H1 (cell line): ENCODE measurements at regions not wholly inside any gene's neighbourhood (a gene's known extent, or its start where the extent isn't known, plus 50 kb on each side); places are given as distances from the start of the nearest gene placed in this dataset.

ENCODE experiments used
- CTCF ChIA-PET: fragments of 300-600 bp; sonication (Branson Sonifier 250); formaldehyde crosslinking; loops from one replicate; lab custom pipeline; 2021; ENCODE audit not compliant: partially characterized antibody; lab: Charles Lee
- POLR2A ChIA-PET: fragments of 300-600 bp; sonication (Branson Sonifier 250); formaldehyde crosslinking; loops from one replicate; lab custom pipeline; 2021; ENCODE audit warnings: inconsistent platforms; ENCODE audit not compliant: partially characterized antibody; lab: Charles Lee
- DNase-seq, 2 experiments: peaks; one replicate each; pipeline versions ENCODE4 v3.0.0 to v3.0.0-alpha.2; 2010 to 2022; ENCODE audit warnings: low spot score in 2 of 2, low read depth in 1 of 2, mixed read lengths in 1 of 2
- FAIRE-seq: peaks from 2 replicates; lab custom pipeline; 2011; peaks lifted over from hg19 to GRCh38; lab: Jason Lieb, UNC
- H2AFZ ChIP-seq: 2 replicates; pipeline ENCODE4 v1.8.1; 2012; ENCODE audit warnings: low read length, inconsistent platforms
- H2AK5ac ChIP-seq: 2 replicates; pipeline ENCODE4 v1.6.1; 2013; ENCODE audit warnings: low read depth, low read length
- H2BK120ac ChIP-seq: replicated peaks from 2 replicates; pipeline ENCODE3; 2013; ENCODE audit warnings: low read depth, low read length, inconsistent platforms
- H2BK12ac ChIP-seq: 2 replicates; pipeline ENCODE4 v1.6.1; 2013; ENCODE audit warnings: low read depth, low read length
- H2BK15ac ChIP-seq: 2 replicates; pipeline ENCODE4 v1.6.1; 2013; ENCODE audit warnings: low read length
- H2BK20ac ChIP-seq: 2 replicates; pipeline ENCODE4 v1.6.1; 2013; ENCODE audit warnings: low read length
- H2BK5ac ChIP-seq: 2 replicates; pipeline ENCODE4 v1.6.1; 2013; ENCODE audit warnings: low read depth, low read length
- H3K14ac ChIP-seq: 2 replicates; pipeline ENCODE4 v1.6.1; 2013; ENCODE audit warnings: inconsistent platforms; ENCODE audit not compliant: insufficient read length
- H3K18ac ChIP-seq: 2 replicates; pipeline ENCODE4 v1.6.1; 2013; ENCODE audit warnings: low read length; ENCODE audit errors: extremely low read depth
- H3K23ac ChIP-seq: 2 replicates; pipeline ENCODE4 v1.6.1; 2013; ENCODE audit warnings: inconsistent platforms; ENCODE audit not compliant: insufficient read length
- H3K23me2 ChIP-seq: 2 replicates; pipeline ENCODE4 v1.6.1; 2013; ENCODE audit warnings: low read depth, low read length
- H3K27ac ChIP-seq: 2 replicates; pipeline ENCODE4 v1.6.1; 2011; ENCODE audit warnings: low read depth, low read length, inconsistent platforms
- H3K27me3 ChIP-seq, 4 experiments: replicated peaks in 1 of 4; 1 replicate in 1 of 4; 2 replicates in 3 of 4; pipeline versions ENCODE4 v1.6.1 to v1.8.1; 2011 to 2013; ENCODE audit warnings: low read length in 3 of 4, mild to moderate bottlenecking in 3 of 4, inconsistent platforms in 2 of 4, mixed read lengths in 2 of 4, moderate library complexity in 1 of 4; ENCODE audit not compliant: control insufficient read depth in 3 of 4, insufficient read depth in 3 of 4; ENCODE audit errors: extremely low read depth in 1 of 4
- H3K36me3 ChIP-seq, 4 experiments: 2 replicates each; pipeline versions ENCODE4 v1.6.1 to v1.8.1; 2011 to 2013; ENCODE audit warnings: mild to moderate bottlenecking in 4 of 4, low read length in 3 of 4, moderate library complexity in 2 of 4, control low read depth in 1 of 4, inconsistent platforms in 1 of 4; ENCODE audit not compliant: insufficient read depth in 4 of 4, control insufficient read depth in 2 of 4
- H3K4ac ChIP-seq: replicated peaks from 2 replicates; pipeline ENCODE3; 2013; ENCODE audit warnings: low read length, low read depth, mixed read lengths, inconsistent platforms; ENCODE audit not compliant: insufficient read length
- H3K4me1 ChIP-seq, 4 experiments: replicated peaks in 1 of 4; 1 replicate in 1 of 4; 2 replicates in 3 of 4; pipeline versions ENCODE4 v1.6.1 to v1.8.1; 2011 to 2013; ENCODE audit warnings: low read length in 3 of 4, inconsistent platforms in 2 of 4, mixed read lengths in 1 of 4; ENCODE audit not compliant: insufficient read depth in 4 of 4, control insufficient read depth in 3 of 4
- H3K4me2 ChIP-seq, 2 experiments: 2 replicates each; pipeline versions ENCODE4 v1.6.1 to v1.8.1; 2011 to 2013; ENCODE audit warnings: low read depth in 2 of 2, low read length in 2 of 2, control low read depth in 1 of 2, inconsistent platforms in 1 of 2, mild to moderate bottlenecking in 1 of 2; ENCODE audit not compliant: insufficient read depth in 1 of 2
- H3K4me3 ChIP-seq, 4 experiments: fragments of 200-600, 300-600 bp in 1 of 4; sonication (generic), shearing (Covaris generic), sonication (Bioruptor Twin) in 1 of 4; 2 replicates each; pipeline versions ENCODE4 v1.5.1 to v1.8.1; 2011 to 2016; ENCODE audit warnings: low read length in 4 of 4, low read depth in 3 of 4, control low read depth in 2 of 4, inconsistent platforms in 2 of 4, mild to moderate bottlenecking in 2 of 4, mixed read lengths in 1 of 4, moderate library complexity in 1 of 4; ENCODE audit not compliant: insufficient read depth in 2 of 4; ENCODE audit errors: extremely low read depth in 1 of 4
- H3K56ac ChIP-seq: replicated peaks from 2 replicates; pipeline ENCODE3; 2013; ENCODE audit warnings: low read depth, mild to moderate bottlenecking, mixed read lengths, low read length, inconsistent platforms; ENCODE audit not compliant: insufficient read length
- H3K79me1 ChIP-seq: 2 replicates; pipeline ENCODE4 v1.6.1; 2013; ENCODE audit warnings: low read depth, low read length, control low read depth
- H3K79me2 ChIP-seq, 2 experiments: 2 replicates each; pipeline versions ENCODE4 v1.6.1 to v1.8.1; 2012 to 2013; ENCODE audit warnings: low read length in 2 of 2, mild to moderate bottlenecking in 2 of 2, inconsistent platforms in 1 of 2; ENCODE audit not compliant: insufficient read depth in 2 of 2, control insufficient read depth in 1 of 2
- H3K9ac ChIP-seq, 4 experiments: replicated peaks in 1 of 4; 1 replicate in 1 of 4; 2 replicates in 3 of 4; pipeline versions ENCODE4 v1.6.1 to v1.8.1; 2011 to 2013; ENCODE audit warnings: low read depth in 3 of 4, low read length in 3 of 4, control low read depth in 2 of 4, mild to moderate bottlenecking in 2 of 4, moderate library complexity in 2 of 4, inconsistent platforms in 1 of 4; ENCODE audit errors: extremely low read depth in 1 of 4
- H3K9me3 ChIP-seq, 2 experiments: 2 replicates each; pipeline versions ENCODE4 v1.6.1 to v1.8.1; 2012 to 2013; ENCODE audit warnings: mild to moderate bottlenecking in 2 of 2, moderate library complexity in 2 of 2, control low read depth in 1 of 2, inconsistent platforms in 1 of 2, low read depth in 1 of 2, low read length in 1 of 2, mixed read lengths in 1 of 2; ENCODE audit not compliant: insufficient read depth in 2 of 2
- H4K20me1 ChIP-seq, 2 experiments: replicated peaks in 1 of 2; 2 replicates each; pipeline versions ENCODE3 to v1.8.1; 2011 to 2013; ENCODE audit warnings: inconsistent platforms in 2 of 2, low read length in 2 of 2, mild to moderate bottlenecking in 1 of 2; ENCODE audit not compliant: insufficient read depth in 2 of 2, control insufficient read depth in 1 of 2
- H4K5ac ChIP-seq: 2 replicates; pipeline ENCODE4 v1.6.1; 2013; ENCODE audit warnings: low read length, low read depth, mixed read lengths, inconsistent platforms; ENCODE audit not compliant: insufficient read length
- H4K8ac ChIP-seq: 2 replicates; pipeline ENCODE4 v1.8.0; 2013; ENCODE audit warnings: mild to moderate bottlenecking, moderate library complexity, low read length, inconsistent platforms; ENCODE audit not compliant: insufficient read depth; ENCODE audit errors: extremely low read depth
- H4K91ac ChIP-seq: replicated peaks from 2 replicates; pipeline ENCODE3; 2013; ENCODE audit warnings: low read length, mixed read lengths, inconsistent platforms; ENCODE audit not compliant: insufficient read length
- BCL11A ChIP-seq, 2 experiments: IDR thresholded peaks; one replicate each; pipeline ENCODE4 v1.6.1; 2011; ENCODE audit warnings: low read depth in 2 of 2, low read length in 2 of 2, mild to moderate bottlenecking in 2 of 2
- BRCA1 ChIP-seq: IDR thresholded peaks from 2 replicates; pipeline ENCODE4 v1.6.1; 2012; ENCODE audit warnings: low read depth, low read length, improper control_type of control experiment
- EGR1 ChIP-seq: IDR thresholded peaks from 2 replicates; pipeline ENCODE4 v1.6.1; 2011; ENCODE audit warnings: low read depth, low read length, borderline replicate concordance
- EP300 ChIP-seq, 2 experiments: IDR thresholded peaks; 1 replicate in 1 of 2; 2 replicates in 1 of 2; pipeline ENCODE4 v1.6.1; 2011 to 2012; ENCODE audit warnings: low read depth in 2 of 2, low read length in 2 of 2, mild to moderate bottlenecking in 2 of 2, borderline replicate concordance in 1 of 2, inconsistent platforms in 1 of 2, moderate library complexity in 1 of 2
- HDAC6 ChIP-seq: IDR thresholded peaks from one replicate; pipeline ENCODE4 v1.7.1; 2012; ENCODE audit warnings: low read depth, mild to moderate bottlenecking, inconsistent platforms, low read length, moderate library complexity
- JUND ChIP-seq: IDR thresholded peaks from 2 replicates; pipeline ENCODE4 v1.6.1; 2011; ENCODE audit warnings: mild to moderate bottlenecking, improper control_type of control experiment, low read length
- KDM1A ChIP-seq: fragments of 200-600, 300-600 bp; sonication (generic); IDR thresholded peaks from 2 replicates; pipeline ENCODE4 v1.7.1; 2016; ENCODE audit warnings: mild to moderate bottlenecking, low read length, borderline replicate concordance
- KDM4A ChIP-seq: IDR thresholded peaks from one replicate; pipeline ENCODE4 v1.7.1; 2012; ENCODE audit warnings: low read depth, mild to moderate bottlenecking, moderate library complexity, low read length, inconsistent platforms; ENCODE audit not compliant: severe bottlenecking
- KDM5A ChIP-seq: fragments of 200-600 bp; IDR thresholded peaks from 2 replicates; pipeline ENCODE4 v1.7.1; 2012; ENCODE audit warnings: mild to moderate bottlenecking, low read length, inconsistent platforms, mixed read lengths
- POLR2AphosphoS5 ChIP-seq: IDR thresholded peaks from 2 replicates; pipeline ENCODE4 v1.6.1; 2011; ENCODE audit warnings: low read depth, low read length
- RBBP5 ChIP-seq: IDR thresholded peaks from 2 replicates; pipeline ENCODE4 v1.7.1; 2012; ENCODE audit warnings: low read depth, mild to moderate bottlenecking, inconsistent platforms, low read length, moderate library complexity, borderline replicate concordance
- RFX5 ChIP-seq: IDR thresholded peaks from 2 replicates; pipeline ENCODE4 v1.6.1; 2011; ENCODE audit warnings: low read depth, low read length, improper control_type of control experiment, borderline replicate concordance
- RXRA ChIP-seq: IDR thresholded peaks from 2 replicates; pipeline ENCODE4 v1.6.1; 2011; ENCODE audit warnings: low read depth, mild to moderate bottlenecking, low read length, moderate library complexity; ENCODE audit not compliant: insufficient read depth
- SP2 ChIP-seq: IDR thresholded peaks from 2 replicates; pipeline ENCODE4 v1.6.1; 2012; ENCODE audit warnings: mild to moderate bottlenecking, low read length, inconsistent platforms
- SP4 ChIP-seq: IDR thresholded peaks from 2 replicates; pipeline ENCODE4 v1.6.1; 2012; ENCODE audit warnings: low read length, inconsistent platforms
- TBP ChIP-seq: IDR thresholded peaks from 2 replicates; pipeline ENCODE4 v1.6.1; 2011; ENCODE audit warnings: low read depth, low read length, improper control_type of control experiment
- WGBS, 2 experiments: shearing (Covaris generic) in 1 of 2; methylation state at CpG; one replicate each; pipeline versions ENCODE4 v1.1.6 to v1.1.7; 2013 to 2015; ENCODE audit warnings: low lambda C conversion rate in 2 of 2, mixed read lengths in 2 of 2, inconsistent platforms in 1 of 2, low coverage in 1 of 2, missing lambda C conversion rate in 1 of 2; ENCODE audit not compliant: insufficient replicate concordance in 2 of 2, insufficient coverage in 1 of 2, insufficient read length in 1 of 2; ENCODE audit errors: extremely low coverage in 1 of 2, missing lambda C conversion rate in 1 of 2; 5-methylcytosine and 5-hydroxymethylcytosine counted together

- no peak overlapping the region for H4K5ac ChIP-seq
- no peak overlapping the region for H3K14ac ChIP-seq
- DNase-seq (no peak), FAIRE-seq (no peak)
- H2BK20ac ChIP-seq = no peak overlapping the region
- H3K56ac ChIP-seq = no peak overlapping the region
- H2AFZ ChIP-seq = no peak overlapping the region
- no peak overlapping the region for H3K4ac ChIP-seq
- no peaks in the 10 kb centered on the region for H3K27me3 ChIP-seq
- H3K79me1 ChIP-seq = no peaks in the 10 kb centered on the region
- no peak overlapping the region for H3K23ac ChIP-seq
- H3K27ac ChIP-seq = no peak overlapping the region
- H3K4me1 ChIP-seq = no peaks in the 10 kb centered on the region
- no peak overlapping the region for H4K8ac ChIP-seq
- no peak overlapping the region for H4K91ac ChIP-seq
- CTCF ChIA-PET = no interaction called here
- no peak overlapping the region for H3K9ac ChIP-seq
- no peak overlapping the region for H2BK12ac ChIP-seq
- 89% methylated on average over 4 of the region's 4 CpGs; no CpG with 5 or more reads in 1 of the 2 experiments for WGBS, 2 experiments
- H3K23me2 ChIP-seq = no peaks in the 10 kb centered on the region
- POLR2A ChIA-PET = no interaction called here
- H4K20me1 ChIP-seq = no peaks in the 10 kb centered on the region
- H2BK5ac ChIP-seq = no peak overlapping the region
- H3K4me2 ChIP-seq = no peak overlapping the region
- H3K79me2 ChIP-seq = no peaks in the 10 kb centered on the region
- no peak overlapping the region for H2BK120ac ChIP-seq
- H3K4me3 ChIP-seq = no peak overlapping the region
- H2AK5ac ChIP-seq = no peak overlapping the region
- H3K36me3 ChIP-seq = no peaks in the 10 kb centered on the region
- H3K9me3 ChIP-seq = no peaks in the 10 kb centered on the region
- no peak overlapping the region for H3K18ac ChIP-seq
- H2BK15ac ChIP-seq = no peak overlapping the region
- TF ChIP-seq HDAC6 (no peak), SP4 (no peak), TBP (no peak), SP2 (no peak), RBBP5 (no peak), EGR1 (no peak), RFX5 (no peak), POLR2AphosphoS5 (no peak), BCL11A (IDR thresholded peaks at IDR 0.05; ENCODE audit: low read depth in 2 of 2, low read length in 2 of 2) (no peak), KDM5A (no peak), JUND (no peak), KDM4A (no peak), RXRA (no peak), BRCA1 (no peak), EP300 (IDR thresholded peaks at IDR 0.05; ENCODE audit: borderline replicate concordance in 1 of 2, low read depth in 2 of 2, low read length in 2 of 2) (no peak), KDM1A (no peak)
These were observed 335.5 kb upstream of the CHORDC1 start for GRCh38 chr11:90558328-90558865.
